Peyer's patch (tissue), 4 donors: ENCODE measurements at regions not wholly inside any gene's neighbourhood (a gene's known extent, or its start where the extent isn't known, plus 50 kb on each side); places are given as distances from the start of the nearest gene placed in this dataset.

ENCODE experiments used
- CTCF ChIP-seq, 6 experiments: fragments of 450-650 bp in 4 of 6; fragments of 200-600 bp in 2 of 6; sonication (generic) in 1 of 6; IDR thresholded peaks; one replicate each; pipeline ENCODE4 v1.5.1; 2017 to 2019; ENCODE audit warnings: antibody characterized with exemption in 6 of 6, mild to moderate bottlenecking in 3 of 6, moderate library complexity in 1 of 6
- POLR2A ChIP-seq, 2 donors: fragments of 450-650 bp; IDR thresholded peaks; one replicate each; pipeline ENCODE4 v1.5.1; 2017; ENCODE audit warnings: antibody characterized with exemption in 2 of 2, mild to moderate bottlenecking in 2 of 2, moderate library complexity in 2 of 2

GRCh38 chr13:33485247-33485646 lies 199.7 kb upstream of the STARD13 start:
- no peak for TF ChIP-seq CTCF (IDR thresholded peaks at IDR 0.05)
- TF ChIP-seq POLR2A (IDR thresholded peaks at IDR 0.05): no peak
